UCSD-AML1 (cell line): ENCODE measurements at regions not wholly inside any gene's neighbourhood (a gene's known extent, or its start where the extent isn't known, plus 50 kb on each side); places are given as distances from the start of the nearest gene placed in this dataset.

Experiments
- DNase-seq: peaks from one replicate; lab custom pipeline; 2025; ENCODE audit not compliant: unreplicated experiment; lab: John Stamatoyannopoulos, UW

- DNase-seq, result no peak
Observed at GRCh38 chr3:66800941-66801545, 197.1 kb upstream of the KBTBD8 start.

GRCh38 chr3:66803206-66803605 lies 194.9 kb upstream of the KBTBD8 start:
- no peak for DNase-seq

GRCh38 chr3:66803721-66804695 lies 194.1 kb upstream of the KBTBD8 start:
- peak; percentile 22 for DNase-seq

DNA sequence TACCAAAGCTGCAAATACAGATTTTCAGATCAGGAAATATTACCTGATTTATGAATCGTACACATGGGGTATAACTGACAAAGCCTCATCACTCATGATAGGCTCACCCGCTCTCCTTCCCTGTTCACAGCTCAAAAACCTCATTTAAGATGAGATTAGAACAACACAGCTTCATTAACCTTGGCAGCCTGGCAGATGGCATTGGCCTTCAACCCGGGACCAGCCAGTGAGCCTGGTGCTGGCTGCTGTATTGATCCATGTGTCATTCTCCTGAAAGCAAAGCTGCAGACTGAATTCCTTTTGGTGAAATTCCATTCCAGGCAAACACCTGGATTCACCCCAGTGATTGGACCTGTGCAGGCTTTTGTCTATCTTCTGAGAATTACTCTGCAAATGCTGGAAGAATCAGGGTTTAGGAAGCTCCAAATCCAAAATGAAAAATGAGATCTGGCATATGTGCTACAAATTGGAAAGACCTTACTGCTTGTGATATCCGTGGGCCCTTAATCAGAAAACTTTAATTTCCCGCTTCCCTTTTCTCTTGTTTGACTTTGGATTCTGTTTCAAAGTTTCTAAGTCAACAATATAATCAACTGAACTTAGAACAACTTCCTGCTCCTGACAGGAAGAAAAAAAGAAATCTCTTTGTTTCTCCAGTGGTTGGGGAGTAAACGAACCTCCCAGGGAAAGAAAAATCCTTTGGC lies 189.1 kb upstream of the KBTBD8 start:
- DNase-seq, result no peak

DNA sequence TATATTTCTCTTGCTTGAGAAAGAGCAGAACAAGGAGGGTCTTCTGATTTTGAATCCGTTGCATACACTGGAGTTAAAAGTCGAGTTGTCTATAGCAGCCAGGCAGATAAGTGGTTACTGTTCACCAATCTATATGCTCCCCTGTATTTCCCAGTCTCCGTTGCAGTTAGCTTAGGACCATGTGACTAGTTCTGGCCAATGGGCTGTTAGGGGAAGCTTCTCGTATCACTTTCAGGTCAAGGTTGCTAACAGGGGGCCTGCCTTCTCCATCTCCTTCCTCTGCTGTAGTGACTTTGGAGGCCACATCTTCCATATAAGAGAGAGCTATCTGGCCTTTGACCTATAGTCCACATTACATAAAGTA lies 188.5 kb upstream of the KBTBD8 start:
- no peak for DNase-seq

DNA sequence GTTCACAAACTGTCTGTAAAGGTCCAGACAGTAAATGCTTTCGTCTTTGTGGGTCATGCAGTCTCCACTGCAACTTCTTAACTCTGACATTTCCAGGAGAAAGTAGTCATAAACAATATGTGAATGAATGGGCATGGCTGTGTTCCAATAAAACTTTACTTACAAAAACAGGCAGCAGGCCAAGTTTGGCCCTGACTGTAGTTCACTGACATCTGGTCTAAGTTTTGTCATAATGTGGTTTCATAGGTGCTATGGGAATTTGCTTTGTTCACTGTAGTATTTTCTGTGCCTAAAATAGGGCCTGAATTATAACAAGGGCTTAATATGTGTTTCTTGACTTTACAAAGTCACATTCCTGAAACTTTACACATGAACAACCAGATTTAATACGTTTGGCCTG lies 186.0 kb upstream of the KBTBD8 start:
- no peak for DNase-seq

DNA sequence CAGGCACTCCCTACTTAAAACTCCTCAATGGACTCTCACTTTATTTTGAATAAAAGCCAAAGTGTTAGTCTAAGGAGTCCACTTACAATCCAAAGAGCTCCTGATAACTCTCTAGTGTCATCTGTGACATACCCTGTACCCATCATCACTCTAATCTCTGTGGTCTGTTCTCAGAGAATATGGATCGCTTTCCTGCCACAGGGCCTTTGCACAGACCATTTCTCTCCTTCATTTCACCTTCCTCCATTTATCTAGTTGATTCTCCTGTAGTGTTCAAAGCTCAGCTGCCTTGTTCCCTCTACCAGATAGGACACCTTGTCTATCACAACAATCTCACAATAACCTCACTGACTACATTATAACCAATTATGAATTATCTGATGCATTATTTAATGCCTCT lies 185.4 kb upstream of the KBTBD8 start:
- DNase-seq, result no peak

DNA sequence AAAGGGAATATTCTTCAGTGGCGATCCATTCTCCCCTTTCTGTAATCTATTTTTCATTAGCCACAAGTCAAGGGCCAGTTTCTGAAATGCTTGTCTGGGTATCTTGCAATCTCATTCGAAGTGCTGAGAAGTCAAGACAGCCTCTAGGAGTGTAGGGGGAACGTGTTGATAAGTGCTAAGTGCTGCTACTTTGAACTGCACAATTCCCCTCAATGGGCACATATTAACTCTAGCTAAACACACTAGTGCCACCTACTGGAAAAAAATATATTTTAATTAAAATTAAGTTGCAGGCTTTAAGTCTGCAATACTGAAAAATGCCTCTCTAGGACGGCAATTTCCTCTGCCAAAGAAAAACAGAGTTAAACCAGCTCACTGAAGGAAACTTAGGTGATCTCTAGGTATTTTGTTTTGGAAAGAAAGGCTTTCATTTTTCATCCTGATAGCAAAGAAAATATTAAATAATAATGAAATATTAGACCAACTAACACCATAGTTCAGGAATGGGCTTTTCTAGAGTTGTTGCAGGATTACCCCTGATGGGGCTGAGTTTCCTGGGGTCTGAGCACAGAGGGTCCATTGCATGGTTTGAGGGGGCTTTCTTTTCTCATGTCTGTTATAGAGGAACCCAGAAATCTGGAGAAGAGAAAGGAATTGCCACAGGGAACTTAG lies 181.9 kb upstream of the KBTBD8 start:
- no peak for DNase-seq

GRCh38 chr3:66817951-66818557 lies 180.1 kb upstream of the KBTBD8 start:
- no peak for DNase-seq

DNA sequence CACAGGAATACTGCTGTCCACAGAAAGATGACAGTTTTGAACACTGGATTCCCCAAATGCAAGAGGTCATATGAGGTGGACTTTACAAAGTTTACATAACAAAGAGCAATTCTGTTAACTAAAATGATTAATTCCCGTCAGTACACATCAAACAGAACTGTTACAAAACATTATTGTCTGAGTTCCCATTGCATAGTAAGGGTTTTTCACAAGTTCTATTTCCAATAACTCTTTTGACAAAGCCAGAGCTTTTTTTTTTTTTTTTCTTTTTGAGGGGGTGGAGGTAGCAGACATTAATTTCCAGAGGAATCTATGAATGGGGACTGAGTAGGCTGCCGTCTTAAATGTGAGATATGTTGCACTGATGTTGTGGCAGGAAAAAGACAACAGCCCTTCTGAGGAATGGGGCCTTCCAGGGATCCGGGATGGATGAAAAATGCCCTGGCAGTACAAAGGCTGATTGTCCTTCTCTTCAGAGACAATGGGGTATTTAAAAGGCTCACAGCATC lies 178.1 kb upstream of the KBTBD8 start:
- DNase-seq, result no peak

DNA sequence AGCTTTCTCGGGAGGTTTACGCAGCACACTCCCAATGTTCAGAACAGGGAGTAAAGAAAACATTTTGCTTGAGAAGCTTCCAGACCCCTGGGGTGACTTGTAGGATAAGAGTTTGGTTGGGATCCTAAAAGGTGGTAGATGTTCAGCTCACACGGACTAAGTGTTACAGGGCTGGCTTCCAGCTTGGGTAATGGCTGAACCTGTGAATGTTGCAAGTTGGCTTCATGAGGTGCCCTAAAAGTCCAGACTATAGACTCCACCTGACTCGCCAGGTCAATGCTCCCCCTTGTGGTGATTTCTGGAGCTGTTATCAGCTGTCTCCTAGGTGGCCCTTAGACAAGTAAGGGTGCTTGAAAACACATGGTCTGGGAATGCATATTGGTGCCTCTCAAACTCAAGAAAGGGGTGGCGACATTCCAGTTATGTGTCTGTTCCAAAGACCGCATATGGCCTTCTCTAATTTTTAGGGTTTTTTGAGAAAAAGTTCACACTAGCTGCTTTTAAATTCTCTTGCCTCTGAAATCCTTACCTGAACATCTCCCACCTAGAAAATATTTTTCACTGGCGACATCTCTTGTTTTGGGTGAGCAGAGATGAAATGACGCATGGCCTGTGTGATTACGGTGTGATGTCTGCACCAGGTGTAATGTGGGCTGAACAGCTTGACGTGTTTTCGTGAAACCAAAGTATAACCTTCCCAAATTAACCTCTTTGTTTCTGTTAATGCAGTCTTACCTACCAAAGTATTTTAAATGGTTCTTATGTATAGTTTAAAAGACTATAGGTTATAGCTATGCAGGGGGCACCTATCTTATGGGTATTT lies 175.7 kb upstream of the KBTBD8 start:
- peak; percentile 33 for DNase-seq

DNA sequence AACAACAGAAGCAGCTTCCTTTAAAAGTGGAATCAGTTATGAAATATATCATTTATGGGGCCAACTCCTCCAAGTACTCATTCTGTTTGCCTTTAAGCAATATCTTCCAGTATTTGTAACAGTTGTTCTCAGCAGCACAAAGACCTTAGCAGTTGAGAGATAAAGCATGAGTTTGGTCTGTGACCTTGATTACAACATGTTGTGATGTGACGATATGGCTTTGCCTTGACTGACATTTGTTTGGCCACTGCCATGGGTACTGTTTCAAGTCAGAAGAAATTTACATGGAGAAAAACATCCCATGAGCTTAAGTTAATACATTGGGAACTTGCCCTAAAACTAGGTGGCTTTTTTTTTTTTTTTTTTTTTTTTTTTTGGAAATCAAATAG lies 175.1 kb upstream of the KBTBD8 start:
- DNase-seq, result no peak

GRCh38 chr3:66823532-66823931 lies 174.6 kb upstream of the KBTBD8 start:
- DNase-seq, result no peak

DNA sequence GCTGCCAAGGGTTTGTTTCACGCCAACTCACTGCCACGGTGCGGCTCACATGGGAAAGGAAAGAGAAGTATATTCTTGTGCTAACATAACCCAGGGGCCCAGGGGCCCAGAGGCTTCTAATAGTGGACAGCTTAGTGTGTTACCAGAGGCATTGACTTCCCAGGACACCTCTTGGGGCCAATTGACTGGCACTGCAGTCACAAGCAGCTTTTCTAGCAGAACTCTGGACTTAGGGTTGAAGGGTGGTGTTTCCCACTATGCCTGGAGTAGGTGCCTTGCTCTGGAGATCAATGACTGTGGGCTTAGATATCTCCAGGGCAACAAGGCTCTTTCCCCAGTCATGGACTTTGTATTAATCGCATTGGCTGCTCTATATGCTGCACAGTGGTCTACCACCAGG lies 172.7 kb upstream of the KBTBD8 start:
- no peak for DNase-seq

- DNase-seq, result no peak
Observed at GRCh38 chr3:66827726-66828125, 170.4 kb upstream of the KBTBD8 start.

DNA sequence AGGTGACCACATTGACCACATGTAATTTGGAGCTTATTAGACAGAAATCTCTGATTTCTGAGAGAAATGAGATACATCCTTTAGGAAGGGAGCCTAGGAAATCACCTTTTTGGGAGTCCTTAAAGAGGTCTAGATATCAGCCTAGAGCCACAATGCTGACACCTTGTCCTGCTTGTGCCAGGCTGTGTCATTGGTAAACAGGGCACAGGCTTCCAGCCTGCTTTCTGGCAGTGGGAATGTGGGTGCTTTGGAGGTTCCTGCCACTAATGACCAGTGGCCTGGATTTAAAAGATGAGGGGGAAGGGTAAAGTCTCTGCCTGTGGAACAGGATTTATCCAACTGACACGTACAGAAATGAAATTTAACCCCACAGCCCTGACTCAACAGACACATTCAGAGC lies 169.8 kb upstream of the KBTBD8 start:
- no peak for DNase-seq

DNA sequence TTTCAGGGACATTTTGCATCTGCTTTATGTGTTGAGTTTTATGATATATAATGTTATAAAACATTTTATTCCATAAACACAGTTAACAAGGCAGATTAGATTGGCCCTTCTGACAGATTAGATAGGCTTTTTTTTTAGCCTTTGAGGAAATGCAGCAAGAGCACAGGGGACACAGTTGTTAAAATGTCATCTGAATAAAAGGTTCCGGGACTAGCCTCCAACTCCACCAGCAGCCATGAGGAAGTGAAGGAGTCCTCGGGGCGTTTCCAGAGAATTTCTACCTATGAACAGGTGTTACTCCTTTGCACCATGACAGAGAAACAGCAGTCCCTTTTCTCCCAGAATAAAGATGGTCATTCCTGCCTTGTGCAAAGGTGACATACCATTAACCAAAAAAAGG lies 167.8 kb upstream of the KBTBD8 start:
- DNase-seq, result no peak

DNA sequence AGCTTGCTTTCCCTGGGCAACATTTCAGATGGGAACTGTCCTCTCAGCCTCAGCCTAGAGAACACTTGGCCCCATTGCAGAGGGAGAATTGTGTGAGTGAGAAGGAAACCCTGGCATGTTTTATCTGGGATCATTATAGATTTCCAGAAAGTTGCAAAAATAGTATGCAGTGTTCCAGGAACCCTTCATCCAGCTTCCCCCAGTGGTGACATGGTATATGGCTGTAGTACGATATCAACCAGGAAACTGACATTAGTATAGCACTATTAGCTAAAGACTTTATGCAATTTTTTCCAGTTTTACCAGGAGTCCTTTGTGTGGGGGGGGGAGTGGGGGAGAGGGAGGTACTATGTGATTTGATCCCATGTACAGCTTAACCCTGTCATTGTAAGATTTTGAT lies 166.2 kb upstream of the KBTBD8 start:
- DNase-seq, result no peak

GRCh38 chr3:66836363-66837152 lies 161.5 kb upstream of the KBTBD8 start:
- no peak for DNase-seq
